ENCODE measurements at regions not wholly inside any gene's neighbourhood (a gene's known extent, or its start where the extent isn't known, plus 50 kb on each side); places are given as distances from the start of the nearest gene placed in this dataset.

- TF ChIP-seq CTCF (IDR thresholded peaks at IDR 0.05) (no peak), POLR2A (IDR thresholded peaks at IDR 0.05) (no peak)
Observed at GRCh38 chr10:128848810-128849209, 618.2 kb upstream of the MGMT start.
